ENCODE measurements at regions not wholly inside any gene's neighbourhood (a gene's known extent, or its start where the extent isn't known, plus 50 kb on each side); places are given as distances from the start of the nearest gene placed in this dataset.

- no peak for DNase-seq (ENCODE audit: low read depth, low spot score)
- no peaks in the 10 kb centered on the region for H3K27me3 Mint-ChIP-seq (ENCODE audit: low read depth)
- no peak overlapping the region for H3K4me3 Mint-ChIP-seq
- H3K9me3 Mint-ChIP-seq: no peaks in the 10 kb centered on the region
- no peak for TF ChIP-seq CTCF (conservative IDR thresholded peaks at IDR 0.05)
- no peaks in the 10 kb centered on the region for H3K4me1 Mint-ChIP-seq
- H3K36me3 Mint-ChIP-seq (ENCODE audit: low read depth): no peaks in the 10 kb centered on the region
- H3K27ac Mint-ChIP-seq (ENCODE audit: unreplicated experiment): no peak overlapping the region
Observed at GRCh38 chr4:58119298-58119697, 1009.1 kb upstream of the IGFBP7 start.

GRCh38 chr4:58113126-58113525, 1002.9 kb upstream of the IGFBP7 start:
- no peak for TF ChIP-seq CTCF (conservative IDR thresholded peaks at IDR 0.05)
- Mint-ChIP-seq H3K27ac (ENCODE audit: unreplicated experiment) (no peak overlapping the region), H3K9me3 (no peaks in the 10 kb centered on the region), H3K27me3 (ENCODE audit: low read depth) (no peaks in the 10 kb centered on the region), H3K4me1 (no peaks in the 10 kb centered on the region), H3K36me3 (ENCODE audit: low read depth) (no peaks in the 10 kb centered on the region), H3K4me3 (no peak overlapping the region)
- no peak for DNase-seq (ENCODE audit: low read depth, low spot score)

- TF ChIP-seq CTCF (conservative IDR thresholded peaks at IDR 0.05): no peak
- no peak for DNase-seq (ENCODE audit: low read depth, low spot score)
- H3K36me3 Mint-ChIP-seq (ENCODE audit: low read depth): no peaks in the 10 kb centered on the region
- no peaks in the 10 kb centered on the region for H3K9me3 Mint-ChIP-seq
- H3K27ac Mint-ChIP-seq (ENCODE audit: unreplicated experiment): no peak overlapping the region
- H3K27me3 Mint-ChIP-seq (ENCODE audit: low read depth): no peaks in the 10 kb centered on the region
- no peak overlapping the region for H3K4me3 Mint-ChIP-seq
- no peaks in the 10 kb centered on the region for H3K4me1 Mint-ChIP-seq
Observed at GRCh38 chr4:58111818-58112217, 1001.6 kb upstream of the IGFBP7 start.

GRCh38 chr4:58093352-58093751, 983.2 kb upstream of the IGFBP7 start:
- H3K4me3 Mint-ChIP-seq: no peak overlapping the region
- no peaks in the 10 kb centered on the region for H3K4me1 Mint-ChIP-seq
- no peaks in the 10 kb centered on the region for H3K9me3 Mint-ChIP-seq
- TF ChIP-seq CTCF (conservative IDR thresholded peaks at IDR 0.05): no peak
- no peaks in the 10 kb centered on the region for H3K36me3 Mint-ChIP-seq (ENCODE audit: low read depth)
- no peak overlapping the region for H3K27ac Mint-ChIP-seq (ENCODE audit: unreplicated experiment)
- no peak for DNase-seq (ENCODE audit: low read depth, low spot score)
- H3K27me3 Mint-ChIP-seq (ENCODE audit: low read depth): no peaks in the 10 kb centered on the region

- H3K4me3 Mint-ChIP-seq: no peak overlapping the region
- DNase-seq (ENCODE audit: low read depth, low spot score): no peak
- H3K27me3 Mint-ChIP-seq (ENCODE audit: low read depth): no peaks in the 10 kb centered on the region
- H3K27ac Mint-ChIP-seq (ENCODE audit: unreplicated experiment): no peak overlapping the region
- H3K36me3 Mint-ChIP-seq (ENCODE audit: low read depth): no peaks in the 10 kb centered on the region
- H3K9me3 Mint-ChIP-seq: no peaks in the 10 kb centered on the region
- H3K4me1 Mint-ChIP-seq: no peaks in the 10 kb centered on the region
- no peak for TF ChIP-seq CTCF (conservative IDR thresholded peaks at IDR 0.05)
Observed at GRCh38 chr4:58090539-58090938, 980.4 kb upstream of the IGFBP7 start.

GRCh38 chr4:58081356-58081755, 971.2 kb upstream of the IGFBP7 start:
- no peak for TF ChIP-seq CTCF (conservative IDR thresholded peaks at IDR 0.05)
- no peaks in the 10 kb centered on the region for H3K4me1 Mint-ChIP-seq
- H3K27ac Mint-ChIP-seq (ENCODE audit: unreplicated experiment): no peak overlapping the region
- no peak overlapping the region for H3K4me3 Mint-ChIP-seq
- H3K27me3 Mint-ChIP-seq (ENCODE audit: low read depth): no peaks in the 10 kb centered on the region
- H3K9me3 Mint-ChIP-seq: no peaks in the 10 kb centered on the region
- no peaks in the 10 kb centered on the region for H3K36me3 Mint-ChIP-seq (ENCODE audit: low read depth)
- no peak for DNase-seq (ENCODE audit: low read depth, low spot score)

Data from neural crest cell (in vitro differentiated cells).